GM18907 (cell line): ENCODE measurements at regions not wholly inside any gene's neighbourhood (a gene's known extent, or its start where the extent isn't known, plus 50 kb on each side); places are given as distances from the start of the nearest gene placed in this dataset.
A peak's percentile ranks its signal among the peaks of the same experiment; 100 is the strongest.
"Not testable (repeated sequence)": the region's sequence is repeated elsewhere in the genome, so short reads cannot be mapped to it uniquely, and the experiment has no call there.

Experiments used
- ATAC-seq: cut with Tn5 transposase; IDR thresholded peaks from one replicate; pipeline ENCODE4 v1.9.1; 2021; ENCODE audit warnings: mild to moderate bottlenecking, moderate library complexity; ENCODE audit not compliant: unreplicated experiment

GRCh38 chr16:22651111-22651817 lies 140.6 kb downstream of the NPIPB5 start:
- ATAC-seq = not testable (repeated sequence)

GRCh38 chr16:22652463-22652845 lies 141.8 kb downstream of the NPIPB5 start:
- no peak for ATAC-seq

DNA sequence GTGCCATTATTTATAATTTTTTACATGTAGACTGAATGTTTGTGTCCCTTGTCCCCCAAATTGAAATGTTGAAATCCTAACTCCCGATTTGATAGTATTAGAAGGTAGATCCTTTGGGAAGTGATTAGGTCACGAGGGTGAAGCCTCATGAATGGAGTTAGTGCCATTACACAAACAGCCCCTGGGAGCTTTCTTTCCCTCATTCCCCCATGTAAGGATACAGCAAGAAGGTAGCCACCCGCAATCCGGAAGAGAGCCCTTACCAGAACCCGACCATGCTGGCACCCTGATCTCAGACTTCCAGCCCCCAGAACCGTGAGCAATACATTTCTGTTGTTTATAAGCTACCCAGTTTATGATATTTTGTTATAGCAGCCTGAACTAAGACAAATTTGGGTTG lies 143.2 kb downstream of the NPIPB5 start:
- ATAC-seq = no peak

DNA sequence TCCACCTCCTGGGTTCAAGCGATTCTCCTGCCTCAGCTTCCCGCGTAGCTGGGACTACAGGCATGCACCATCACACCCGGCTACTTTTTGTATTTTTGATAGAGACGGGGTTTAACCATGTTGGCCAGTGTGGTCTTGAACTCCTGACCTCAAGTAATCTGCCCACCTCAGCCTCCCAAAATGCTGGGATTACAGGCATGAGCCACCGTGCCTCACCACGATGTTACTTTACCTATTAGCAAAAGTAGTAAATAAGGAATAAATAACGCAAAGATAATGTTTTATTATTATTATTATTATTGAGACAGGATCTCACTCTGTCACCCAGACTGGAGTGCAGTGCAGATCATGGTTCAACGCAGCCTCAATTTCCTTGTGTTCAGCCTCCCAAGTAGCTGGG lies 145.9 kb downstream of the NPIPB5 start:
- not testable (repeated sequence) for ATAC-seq

DNA sequence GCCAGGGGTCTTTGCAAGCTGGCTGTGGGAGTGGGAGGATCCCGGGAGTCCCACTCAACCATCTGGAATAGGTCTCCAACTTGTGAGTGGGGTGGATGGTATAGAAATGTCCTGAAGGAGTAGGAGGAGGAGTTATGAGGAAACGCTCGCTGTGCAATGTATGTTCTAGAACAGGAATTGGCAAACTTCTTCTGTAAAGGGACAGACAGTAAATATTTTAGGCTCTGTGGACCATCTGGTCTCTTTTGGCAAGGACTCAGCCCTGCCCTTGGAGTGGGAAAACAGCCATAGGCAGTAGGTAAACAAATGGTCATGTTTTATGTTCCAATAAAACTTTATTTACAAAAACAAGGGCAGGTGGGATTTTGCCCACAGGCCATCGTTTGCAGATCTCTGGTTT lies 149.2 kb downstream of the NPIPB5 start:
- no peak for ATAC-seq

- no peak for ATAC-seq
Observed at GRCh38 chr16:22660441-22661160, 149.9 kb downstream of the NPIPB5 start.

DNA sequence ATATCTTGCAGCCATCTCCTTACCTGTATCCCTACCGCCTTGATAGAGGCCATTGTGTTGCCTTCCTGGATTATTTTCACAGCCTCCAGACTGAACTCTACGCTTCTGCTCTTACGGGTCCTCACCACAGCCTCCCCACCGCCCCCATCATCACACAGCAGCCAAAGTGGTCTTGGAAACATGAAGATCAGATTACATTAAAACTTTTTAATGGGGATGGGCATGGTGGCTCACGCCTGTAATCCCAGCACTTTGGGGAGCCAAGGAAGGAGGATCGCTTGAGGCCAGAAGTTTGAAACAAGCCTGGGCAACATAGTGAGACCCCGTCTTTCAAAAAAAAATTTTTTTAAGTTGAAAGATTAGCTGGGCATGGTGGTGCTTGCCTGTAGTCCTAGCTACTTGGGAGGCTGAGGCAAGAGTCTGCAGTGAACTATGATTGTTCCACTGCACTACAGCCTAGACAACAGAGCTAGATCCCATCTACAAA lies 150.5 kb downstream of the NPIPB5 start:
- no peak for ATAC-seq

DNA sequence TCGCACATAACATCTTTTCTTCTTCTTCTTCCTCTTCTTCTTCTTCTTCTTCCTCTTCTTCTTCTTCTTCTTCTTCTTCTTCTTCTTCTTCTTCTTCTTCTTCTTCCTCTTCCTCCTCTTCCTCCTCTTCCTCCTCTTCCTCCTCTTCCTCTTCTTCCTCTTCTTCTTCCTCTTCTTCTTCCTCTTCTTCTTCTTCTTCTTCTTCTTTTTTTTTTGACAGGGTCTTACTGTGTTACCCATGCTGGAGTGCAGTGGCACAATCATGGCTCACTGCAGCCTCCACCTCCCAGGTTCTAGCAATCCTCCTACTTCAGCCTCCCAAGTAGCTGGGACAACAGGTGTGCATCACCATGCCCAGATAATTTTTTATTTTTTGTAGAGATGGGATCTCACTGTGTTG lies 151.0 kb upstream of the HS3ST2 start:
- not testable (repeated sequence) for ATAC-seq

- no peak for ATAC-seq
Observed at GRCh38 chr16:22663389-22664064, 150.4 kb upstream of the HS3ST2 start.

GRCh38 chr16:22664132-22664531 lies 149.8 kb upstream of the HS3ST2 start:
- ATAC-seq = no peak

DNA sequence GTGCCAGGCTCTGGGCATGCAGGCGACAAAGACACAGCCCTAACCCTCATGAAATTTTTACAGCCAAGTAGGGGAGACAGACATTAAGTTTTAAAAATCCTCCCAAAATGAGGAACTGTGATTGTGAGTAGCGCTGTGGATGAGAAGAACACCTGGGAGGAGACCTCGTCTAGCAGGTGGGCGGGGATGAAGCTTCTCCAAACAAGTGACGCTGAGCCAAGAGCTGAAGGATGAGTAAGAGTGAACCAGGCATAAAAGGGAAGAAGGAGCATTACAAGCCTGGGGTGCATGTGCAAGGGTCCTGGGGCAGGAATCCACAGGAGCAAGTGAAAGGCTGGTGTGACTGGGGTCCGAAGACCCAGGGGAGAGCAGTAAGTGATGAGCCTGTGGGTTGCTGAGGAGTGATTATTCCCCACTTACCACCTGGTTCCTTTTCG lies 149.4 kb upstream of the HS3ST2 start:
- ATAC-seq = no peak

DNA sequence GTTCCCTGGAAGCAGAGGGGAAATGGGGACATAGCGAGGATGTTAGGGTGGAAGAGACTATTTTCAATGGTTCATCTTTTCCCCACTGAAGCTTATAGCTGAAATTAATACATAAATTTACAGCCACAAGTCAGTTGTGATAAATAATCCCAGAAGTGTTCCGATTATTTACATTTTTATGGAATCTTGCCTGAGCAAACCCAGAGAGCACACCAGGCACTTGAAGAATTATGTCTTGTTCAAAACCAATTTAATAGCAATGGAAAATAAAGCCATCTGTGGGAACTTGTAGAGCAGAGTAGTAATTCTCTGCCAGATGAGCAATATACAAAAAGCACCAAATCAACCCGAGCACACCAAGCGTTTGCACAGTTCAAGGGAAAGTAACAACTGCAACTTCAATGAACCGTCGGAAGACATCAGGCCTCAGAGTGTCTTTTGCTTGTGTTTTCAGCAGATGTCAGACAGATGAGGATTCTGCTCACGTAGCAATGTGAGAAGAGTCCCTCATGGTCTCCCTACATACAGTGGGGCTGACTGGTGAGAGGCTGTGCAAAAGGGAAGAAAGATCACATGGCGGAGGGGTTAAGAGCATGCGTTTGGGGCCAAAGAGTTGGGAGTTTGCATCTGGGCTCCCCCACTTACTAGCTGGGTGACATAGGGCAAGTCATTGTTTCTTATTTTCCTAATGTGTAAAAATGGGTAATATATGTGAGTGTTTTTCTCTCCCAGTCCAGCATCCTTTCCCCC lies 148.7 kb upstream of the HS3ST2 start:
- ATAC-seq = no peak

GRCh38 chr16:22665803-22666202 lies 148.2 kb upstream of the HS3ST2 start:
- no peak for ATAC-seq

DNA sequence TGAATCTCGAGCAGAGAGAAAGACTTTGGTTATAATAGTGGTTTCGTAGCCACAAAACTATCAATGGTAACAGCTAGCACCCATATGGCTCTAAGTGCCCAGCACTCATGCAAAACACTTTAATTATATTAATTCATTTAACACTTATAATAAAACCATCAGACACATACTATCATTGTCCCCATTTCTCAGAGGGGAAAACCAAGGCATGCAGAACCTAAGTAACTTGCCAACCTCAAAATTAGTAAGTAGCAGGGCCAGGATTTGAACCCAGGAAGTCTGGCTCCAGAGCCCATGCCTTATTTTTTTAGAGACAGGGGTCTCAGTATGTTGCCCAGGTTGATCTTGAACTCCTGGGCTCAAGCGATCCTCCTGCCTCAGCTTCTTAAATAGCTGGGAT lies 145.6 kb upstream of the HS3ST2 start:
- ATAC-seq = no peak

DNA sequence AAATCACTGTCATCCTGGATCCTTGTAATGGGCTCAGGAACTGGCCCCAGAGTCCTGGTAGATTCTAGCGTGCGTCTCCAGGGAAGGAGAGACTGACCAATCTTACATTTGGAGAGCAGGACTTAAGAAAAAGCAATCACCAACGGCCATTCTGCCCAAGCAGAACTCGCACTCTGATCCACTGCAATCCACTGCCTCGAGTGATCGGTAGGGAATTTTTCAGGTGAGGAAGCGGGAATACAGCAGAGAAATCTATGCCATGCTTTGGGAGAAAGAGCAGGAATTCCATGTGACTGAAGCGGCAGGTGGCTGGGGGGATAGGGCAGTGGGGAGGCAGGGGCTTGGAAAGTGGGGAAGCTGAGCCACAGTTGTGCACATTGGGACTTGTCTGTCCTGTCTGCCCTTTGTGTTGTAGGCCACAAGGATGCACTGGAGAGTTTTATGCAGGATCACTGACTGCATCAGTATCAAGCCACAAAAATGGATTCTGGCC lies 143.9 kb upstream of the HS3ST2 start:
- ATAC-seq = no peak

- peak; percentile 55 for ATAC-seq
Observed at GRCh38 chr16:22670551-22671041, 143.4 kb upstream of the HS3ST2 start.

GRCh38 chr16:22671301-22672076 lies 142.5 kb upstream of the HS3ST2 start:
- no peak for ATAC-seq

DNA sequence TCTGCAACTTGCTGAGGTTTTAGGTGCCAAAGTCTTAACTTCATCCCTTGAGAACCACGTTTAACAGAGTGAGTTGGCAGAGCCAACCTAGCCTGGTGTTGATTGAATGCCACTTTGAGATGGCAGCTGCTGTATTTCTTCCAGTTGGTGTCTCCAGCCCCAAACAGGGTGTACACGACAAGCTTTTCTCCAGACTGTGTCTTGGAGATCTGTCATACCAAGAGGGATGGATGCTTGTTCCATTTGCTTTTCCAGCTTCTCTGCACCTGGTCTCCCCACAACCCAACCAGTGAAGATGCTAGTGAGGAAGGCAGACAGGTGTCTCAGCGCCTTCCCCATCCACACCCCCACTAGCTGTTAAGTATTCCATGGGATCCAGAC lies 141.1 kb upstream of the HS3ST2 start:
- no peak for ATAC-seq

DNA sequence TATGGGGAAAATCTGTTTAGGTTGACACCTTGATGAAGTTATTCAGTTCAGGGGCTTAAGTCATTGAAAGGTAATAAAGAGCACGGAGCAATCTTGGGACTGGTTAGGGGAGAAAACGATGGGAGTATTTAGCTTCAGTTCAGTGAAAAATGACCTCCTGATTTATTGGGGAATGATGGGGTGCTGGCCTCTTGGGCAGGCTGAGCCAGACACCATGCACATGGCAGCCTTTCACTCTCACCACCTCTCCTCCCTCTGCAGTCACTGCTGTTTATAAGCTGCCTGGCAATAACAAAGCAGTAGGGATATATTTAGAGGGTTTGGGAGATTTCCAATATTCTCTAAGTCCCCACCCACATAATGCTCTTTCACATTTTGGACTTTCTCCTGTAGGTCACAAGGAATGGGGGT lies 140.5 kb upstream of the HS3ST2 start:
- no peak for ATAC-seq

DNA sequence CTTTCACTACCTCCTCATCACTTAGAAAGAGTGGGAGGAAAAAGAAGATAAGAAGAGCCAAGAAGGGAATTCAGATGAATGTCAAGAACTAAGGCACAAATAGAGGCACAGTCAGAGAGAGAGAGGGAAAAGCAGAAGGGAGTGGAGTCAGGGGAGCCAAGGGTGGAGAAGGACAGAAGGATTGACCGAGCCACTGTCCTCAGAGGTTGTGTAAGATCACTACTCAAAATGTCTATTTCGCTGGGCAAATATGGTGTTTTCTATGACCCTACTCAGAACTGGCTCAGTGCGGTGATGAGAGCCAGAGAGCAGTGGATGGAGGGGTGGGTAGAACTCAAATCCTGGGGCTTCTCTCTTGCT lies 139.2 kb upstream of the HS3ST2 start:
- no peak for ATAC-seq
